LNCAP (cell line): ENCODE measurements at regions not wholly inside any gene's neighbourhood (a gene's known extent, or its start where the extent isn't known, plus 50 kb on each side); places are given as distances from the start of the nearest gene placed in this dataset.

Experiments
- TF ChIP-seq, protein P1 (sequence below): fragments of 450-650 bp; IDR thresholded peaks from 2 replicates; pipeline ENCODE4 v1.5.1; 2017; ENCODE audit warnings: mild to moderate bottlenecking

DNA sequence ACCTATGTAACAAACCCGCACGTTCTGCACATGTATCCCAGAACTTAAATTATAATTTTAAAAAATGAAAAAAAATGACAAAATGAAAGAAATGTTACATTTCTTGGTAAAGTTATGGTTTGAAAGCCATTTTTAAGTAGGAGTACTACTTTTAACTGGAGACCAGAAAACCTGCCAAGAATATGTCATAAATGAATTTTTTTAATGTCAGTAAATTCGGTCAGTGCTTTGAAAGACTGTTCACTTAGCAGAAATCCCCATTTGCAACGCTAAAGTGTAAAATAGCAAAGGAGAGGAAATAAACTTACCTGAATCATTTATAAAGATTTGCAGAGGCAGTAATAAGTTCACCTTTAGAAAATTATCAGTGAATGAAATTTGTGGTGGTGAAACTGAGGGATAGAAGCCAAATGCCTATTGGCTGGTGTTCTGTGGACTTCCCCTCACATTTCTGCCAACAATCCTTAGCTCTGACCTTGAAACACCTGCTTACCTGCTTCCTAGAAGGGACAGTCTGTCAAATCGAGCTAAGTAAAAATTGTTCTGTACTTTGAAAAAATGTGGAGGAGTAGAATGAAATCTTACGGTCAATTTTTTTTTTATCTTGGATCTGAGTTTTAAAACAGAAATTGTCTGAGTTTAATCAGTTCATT lies 714.2 kb downstream of the SLC6A15 start:
- TF ChIP-seq, protein P1, sequence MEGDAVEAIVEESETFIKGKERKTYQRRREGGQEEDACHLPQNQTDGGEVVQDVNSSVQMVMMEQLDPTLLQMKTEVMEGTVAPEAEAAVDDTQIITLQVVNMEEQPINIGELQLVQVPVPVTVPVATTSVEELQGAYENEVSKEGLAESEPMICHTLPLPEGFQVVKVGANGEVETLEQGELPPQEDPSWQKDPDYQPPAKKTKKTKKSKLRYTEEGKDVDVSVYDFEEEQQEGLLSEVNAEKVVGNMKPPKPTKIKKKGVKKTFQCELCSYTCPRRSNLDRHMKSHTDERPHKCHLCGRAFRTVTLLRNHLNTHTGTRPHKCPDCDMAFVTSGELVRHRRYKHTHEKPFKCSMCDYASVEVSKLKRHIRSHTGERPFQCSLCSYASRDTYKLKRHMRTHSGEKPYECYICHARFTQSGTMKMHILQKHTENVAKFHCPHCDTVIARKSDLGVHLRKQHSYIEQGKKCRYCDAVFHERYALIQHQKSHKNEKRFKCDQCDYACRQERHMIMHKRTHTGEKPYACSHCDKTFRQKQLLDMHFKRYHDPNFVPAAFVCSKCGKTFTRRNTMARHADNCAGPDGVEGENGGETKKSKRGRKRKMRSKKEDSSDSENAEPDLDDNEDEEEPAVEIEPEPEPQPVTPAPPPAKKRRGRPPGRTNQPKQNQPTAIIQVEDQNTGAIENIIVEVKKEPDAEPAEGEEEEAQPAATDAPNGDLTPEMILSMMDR, result no peak

GRCh38 chr12:84191779-84192178 lies 720.8 kb downstream of the SLC6A15 start:
- TF ChIP-seq, protein P1, result no peak

GRCh38 chr12:84186433-84186832 lies 726.2 kb downstream of the SLC6A15 start:
- TF ChIP-seq, protein P1, result no peak

GRCh38 chr12:84183576-84183975 lies 729.0 kb downstream of the SLC6A15 start:
- TF ChIP-seq, protein P1, result no peak

GRCh38 chr12:84174115-84174514 lies 738.5 kb downstream of the SLC6A15 start:
- TF ChIP-seq, protein P1, result no peak

DNA sequence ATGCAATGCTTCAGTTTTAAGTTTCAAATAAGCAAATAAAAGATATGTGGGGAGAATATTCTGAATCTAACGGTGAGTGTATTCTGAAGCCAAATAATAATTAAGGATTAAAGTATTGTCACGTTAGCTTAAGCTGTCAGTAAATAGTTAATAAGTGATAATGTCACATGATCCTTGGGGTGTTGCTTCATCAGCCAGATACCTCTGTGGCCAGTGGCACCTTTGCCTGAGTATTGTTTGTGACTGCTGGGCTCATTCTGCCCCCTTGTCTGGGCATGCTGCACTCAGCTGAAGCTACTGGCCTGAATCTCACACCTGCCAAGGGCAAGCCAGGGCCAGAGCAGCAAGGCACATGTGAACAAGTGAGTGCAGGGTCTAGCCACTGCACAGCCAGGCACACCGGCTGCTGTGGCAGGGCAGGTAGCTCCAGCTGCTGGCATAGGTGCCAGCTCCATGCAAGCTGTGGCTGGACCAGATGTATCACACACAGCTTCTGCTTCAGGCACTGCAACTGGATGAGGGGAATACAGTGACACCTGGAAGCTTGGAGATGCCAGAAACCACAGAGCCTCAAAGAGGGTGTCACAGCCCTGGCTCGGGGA lies 739.7 kb downstream of the SLC6A15 start:
- TF ChIP-seq, protein P1, result no peak

DNA sequence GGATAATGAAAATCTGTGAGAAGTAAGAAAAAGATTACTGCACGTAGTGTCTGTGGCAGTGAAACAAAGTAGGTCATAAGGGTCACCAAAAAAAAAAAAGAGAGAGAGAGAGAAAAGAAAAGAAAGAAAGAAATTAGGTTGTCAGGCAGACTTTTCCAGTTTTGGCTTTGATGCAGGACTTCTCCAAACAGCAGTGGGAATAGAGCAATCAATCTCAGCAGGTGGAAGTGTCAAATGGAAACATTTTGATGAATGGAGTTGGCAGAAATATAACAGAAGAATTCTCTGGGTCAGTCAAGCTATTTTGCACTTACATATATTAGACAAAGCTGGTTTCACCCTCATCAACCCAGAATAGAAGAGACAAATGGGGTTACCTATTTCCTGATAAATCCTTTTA lies 745.8 kb downstream of the SLC6A15 start:
- TF ChIP-seq, protein P1, result no peak
